Esophagus muscularis mucosa (tissue), 3 donors: ENCODE measurements at regions not wholly inside any gene's neighbourhood (a gene's known extent, or its start where the extent isn't known, plus 50 kb on each side); places are given as distances from the start of the nearest gene placed in this dataset.

Source experiments
- POLR2A ChIP-seq: fragments of 450-650 bp; IDR thresholded peaks from one replicate; pipeline ENCODE4 v1.6.1; 2017; ENCODE audit warnings: antibody characterized with exemption, moderate library complexity, mild to moderate bottlenecking, low read depth
- POLR2AphosphoS5 ChIP-seq, 2 donors: sonication (generic); formaldehyde crosslinking; IDR thresholded peaks; one replicate each; pipeline ENCODE4 v1.6.1; 2017; ENCODE audit warnings: antibody characterized with exemption in 2 of 2
- TF ChIP-seq, protein P1 (sequence below), 3 experiments: fragments of 200-600 bp in 2 of 3; fragments of 450-650 bp in 1 of 3; sonication (generic) in 2 of 3; IDR thresholded peaks; one replicate each; pipeline ENCODE4 v1.5.1; 2017 to 2019; ENCODE audit warnings: antibody characterized with exemption in 3 of 3, mild to moderate bottlenecking in 2 of 3, moderate library complexity in 1 of 3

GRCh38 chr3:146712806-146713205 lies 107.7 kb upstream of the PLSCR5 start:
- TF ChIP-seq, protein P1, sequence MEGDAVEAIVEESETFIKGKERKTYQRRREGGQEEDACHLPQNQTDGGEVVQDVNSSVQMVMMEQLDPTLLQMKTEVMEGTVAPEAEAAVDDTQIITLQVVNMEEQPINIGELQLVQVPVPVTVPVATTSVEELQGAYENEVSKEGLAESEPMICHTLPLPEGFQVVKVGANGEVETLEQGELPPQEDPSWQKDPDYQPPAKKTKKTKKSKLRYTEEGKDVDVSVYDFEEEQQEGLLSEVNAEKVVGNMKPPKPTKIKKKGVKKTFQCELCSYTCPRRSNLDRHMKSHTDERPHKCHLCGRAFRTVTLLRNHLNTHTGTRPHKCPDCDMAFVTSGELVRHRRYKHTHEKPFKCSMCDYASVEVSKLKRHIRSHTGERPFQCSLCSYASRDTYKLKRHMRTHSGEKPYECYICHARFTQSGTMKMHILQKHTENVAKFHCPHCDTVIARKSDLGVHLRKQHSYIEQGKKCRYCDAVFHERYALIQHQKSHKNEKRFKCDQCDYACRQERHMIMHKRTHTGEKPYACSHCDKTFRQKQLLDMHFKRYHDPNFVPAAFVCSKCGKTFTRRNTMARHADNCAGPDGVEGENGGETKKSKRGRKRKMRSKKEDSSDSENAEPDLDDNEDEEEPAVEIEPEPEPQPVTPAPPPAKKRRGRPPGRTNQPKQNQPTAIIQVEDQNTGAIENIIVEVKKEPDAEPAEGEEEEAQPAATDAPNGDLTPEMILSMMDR (IDR thresholded peaks at IDR 0.05), result no peak
- TF ChIP-seq POLR2A (no peak), POLR2AphosphoS5 (IDR thresholded peaks at IDR 0.05) (no peak)
